HG03039 (cell line): ENCODE measurements at regions not wholly inside any gene's neighbourhood (a gene's known extent, or its start where the extent isn't known, plus 50 kb on each side); places are given as distances from the start of the nearest gene placed in this dataset.
"Not testable (repeated sequence)": the region's sequence is repeated elsewhere in the genome, so short reads cannot be mapped to it uniquely, and the experiment has no call there.

ENCODE experiments used
- ATAC-seq: cut with Tn5 transposase; IDR thresholded peaks from one replicate; pipeline ENCODE4 v1.9.1; 2021; ENCODE audit warnings: mild to moderate bottlenecking, moderate library complexity; ENCODE audit not compliant: unreplicated experiment

DNA sequence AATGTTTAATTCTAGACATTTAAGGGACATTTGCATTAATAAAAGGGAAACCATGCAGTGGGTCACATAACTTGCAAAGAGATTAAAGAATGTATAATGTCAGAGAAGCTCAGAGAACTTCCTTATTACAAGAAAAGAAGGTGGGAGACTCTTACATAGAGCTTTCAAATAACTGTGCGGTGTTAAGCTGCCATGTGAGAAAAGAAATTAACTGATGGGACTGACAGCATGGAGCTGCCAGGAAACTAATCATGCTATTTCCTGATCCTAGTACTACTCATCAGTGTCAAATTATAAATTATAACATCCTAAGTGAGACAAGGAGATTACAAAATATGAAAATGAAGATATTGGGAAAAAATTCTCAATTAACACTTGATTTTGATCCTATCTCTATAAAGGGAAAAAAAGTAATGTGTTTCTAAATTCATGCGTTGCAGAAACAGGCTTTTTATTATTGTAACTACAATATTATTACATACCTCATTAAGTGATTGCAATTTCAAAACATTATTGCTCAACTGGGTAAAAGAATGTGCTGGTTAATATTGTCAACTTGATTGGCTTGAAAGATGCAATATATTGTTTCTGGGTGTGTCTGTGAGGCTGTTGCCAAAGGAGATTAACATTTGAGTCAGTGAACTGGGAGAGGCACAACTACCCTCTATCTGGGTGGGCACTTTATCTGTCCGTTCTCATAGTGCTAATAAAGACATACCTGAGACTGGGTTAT, 609.5 kb upstream of the NUDT12 start:
- no peak for ATAC-seq

DNA sequence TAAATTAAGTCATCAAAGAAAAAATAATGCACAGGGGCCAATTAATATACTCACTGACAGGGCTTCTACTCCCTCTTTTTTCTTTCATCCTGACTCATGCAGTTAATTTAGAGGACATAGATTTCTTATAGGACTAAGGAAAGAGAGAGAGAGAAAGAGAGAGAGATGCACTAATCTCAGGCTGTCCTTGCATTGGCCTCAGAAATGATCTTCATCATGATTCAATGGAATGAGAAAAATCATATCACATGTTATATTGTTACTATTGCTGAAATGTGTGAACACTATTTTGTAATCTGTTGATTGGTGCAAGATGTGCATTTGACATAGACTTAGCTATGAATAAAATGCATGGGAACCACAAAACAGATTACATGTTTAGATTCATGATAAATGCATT, 608.3 kb upstream of the NUDT12 start:
- no peak for ATAC-seq

DNA sequence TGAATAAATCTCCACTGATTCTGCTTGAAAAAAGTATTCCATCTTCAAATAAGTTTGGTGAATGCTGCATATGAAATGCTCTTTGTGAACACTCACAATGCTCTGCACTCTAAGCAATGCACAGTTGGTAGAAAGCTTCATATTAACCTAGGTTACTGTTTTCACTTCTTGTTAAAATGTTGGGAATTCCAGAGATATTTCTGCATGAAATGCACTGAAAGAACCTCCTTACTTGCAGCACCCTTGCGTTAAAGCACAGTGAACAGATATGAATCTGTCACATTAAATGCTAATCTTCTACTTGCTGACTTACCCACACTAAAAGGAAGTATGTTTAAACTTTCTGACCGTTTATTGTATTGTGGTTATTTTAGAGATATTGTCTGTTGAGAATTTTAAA, 584.1 kb upstream of the NUDT12 start:
- no peak for ATAC-seq

DNA sequence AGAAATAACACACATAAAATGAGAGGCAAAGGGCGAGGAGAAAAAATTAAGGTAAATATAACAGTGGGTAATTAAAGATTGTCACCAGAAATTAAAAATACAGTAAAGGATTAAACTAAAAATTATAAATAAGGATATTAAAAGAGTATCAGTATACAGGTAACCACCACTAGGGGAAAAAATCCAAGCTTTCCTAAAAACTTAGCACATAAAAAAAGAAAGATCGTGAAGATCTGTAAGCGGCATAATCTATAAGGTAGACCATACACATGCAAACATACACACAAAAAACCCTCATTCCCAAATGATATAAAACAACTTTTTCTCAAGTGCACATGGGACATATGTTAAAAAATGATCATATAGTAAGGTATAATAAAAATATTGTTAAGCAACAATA, 577.3 kb upstream of the NUDT12 start:
- ATAC-seq = no peak

DNA sequence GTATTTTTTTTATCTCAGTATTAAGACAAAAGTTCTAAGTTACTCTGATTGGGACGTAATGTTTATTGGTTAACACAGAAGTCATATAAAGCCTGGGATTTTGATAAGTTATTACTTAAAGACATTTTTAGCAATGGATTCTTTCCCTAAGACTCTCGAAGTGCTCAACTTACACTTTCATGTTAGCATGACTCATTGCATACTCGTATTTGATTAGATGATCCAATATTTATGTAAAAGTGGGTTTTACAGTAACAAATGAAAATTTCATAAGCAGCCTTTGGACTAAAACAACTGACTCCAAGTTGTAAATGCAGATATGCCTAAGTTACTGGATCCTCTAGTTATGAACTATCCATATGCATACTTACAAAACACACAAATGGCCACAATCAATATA, 567.7 kb upstream of the NUDT12 start:
- ATAC-seq = no peak

DNA sequence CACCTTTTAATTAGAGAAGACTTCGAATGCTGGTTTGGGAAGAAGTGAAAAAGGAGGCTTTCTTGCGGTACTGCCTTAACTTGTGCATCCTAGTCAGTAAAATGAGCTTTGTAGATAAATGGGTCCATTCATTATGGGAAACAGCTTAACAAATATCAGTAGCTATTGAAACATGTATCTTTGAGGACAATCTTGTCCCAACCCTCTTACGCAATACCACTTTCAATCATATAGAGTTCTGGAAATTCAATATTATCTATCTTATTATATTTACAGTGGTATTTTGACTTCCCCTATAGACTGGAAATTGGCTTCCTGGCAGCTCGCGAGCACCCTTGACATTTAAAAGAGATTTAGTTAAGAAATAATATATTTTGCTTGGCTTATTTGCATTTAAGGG, 565.8 kb upstream of the NUDT12 start:
- no peak for ATAC-seq

DNA sequence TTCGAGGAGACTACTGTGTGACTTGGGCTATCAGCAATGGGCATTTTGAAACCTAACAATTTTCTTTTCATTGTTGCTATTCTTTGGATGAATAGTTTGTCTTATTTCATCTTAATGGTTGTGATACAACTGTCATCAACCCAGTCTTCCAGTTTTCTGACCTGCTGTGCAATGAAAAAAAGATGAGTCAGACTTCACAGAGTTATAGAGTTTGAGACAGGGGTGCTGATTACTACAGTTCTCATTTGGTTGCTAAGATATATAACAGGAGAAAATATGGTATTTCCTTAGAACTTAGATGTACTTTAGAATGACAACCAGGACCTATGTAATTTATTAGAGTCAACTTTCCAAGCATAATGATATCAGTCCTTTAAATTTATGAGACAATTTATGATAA, 564.4 kb upstream of the NUDT12 start:
- ATAC-seq = no peak

DNA sequence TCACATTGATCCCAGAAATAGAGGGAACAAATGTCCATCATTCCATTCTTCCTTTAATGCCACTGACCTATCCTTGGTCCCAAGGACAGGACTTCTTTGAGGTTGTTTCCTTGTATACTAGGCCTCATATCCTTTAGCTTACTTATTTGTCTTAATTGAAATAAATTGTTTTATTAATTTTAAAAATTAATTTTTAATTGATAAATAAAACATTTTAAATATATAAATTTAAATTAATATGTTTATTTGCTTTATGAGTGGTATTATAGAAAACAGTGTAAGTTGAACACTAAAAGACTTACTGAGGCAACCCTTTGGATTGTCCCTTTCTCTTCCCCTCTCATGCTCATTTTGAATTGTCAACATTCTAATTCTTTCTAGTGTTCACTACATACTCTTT, 556.9 kb upstream of the NUDT12 start:
- no peak for ATAC-seq

DNA sequence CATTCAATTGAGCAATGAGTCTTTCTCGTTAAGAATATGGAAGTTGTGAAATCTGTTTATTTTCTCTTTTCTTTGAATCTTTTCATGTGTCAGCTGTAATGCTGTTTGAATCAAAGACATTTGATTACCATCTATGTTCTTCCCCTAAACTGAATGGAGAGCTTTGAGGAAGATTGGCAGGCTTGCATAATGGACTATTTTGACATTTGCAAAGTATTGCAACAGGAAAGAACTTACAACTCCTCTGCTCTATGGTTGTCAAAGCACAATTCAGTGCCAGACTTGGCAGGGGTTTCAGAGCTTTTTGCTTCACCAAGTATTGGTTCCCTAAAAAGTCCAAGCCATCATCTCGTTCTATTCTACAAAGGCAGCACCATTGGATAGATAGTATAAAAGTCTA, 549.0 kb upstream of the NUDT12 start:
- ATAC-seq = no peak

DNA sequence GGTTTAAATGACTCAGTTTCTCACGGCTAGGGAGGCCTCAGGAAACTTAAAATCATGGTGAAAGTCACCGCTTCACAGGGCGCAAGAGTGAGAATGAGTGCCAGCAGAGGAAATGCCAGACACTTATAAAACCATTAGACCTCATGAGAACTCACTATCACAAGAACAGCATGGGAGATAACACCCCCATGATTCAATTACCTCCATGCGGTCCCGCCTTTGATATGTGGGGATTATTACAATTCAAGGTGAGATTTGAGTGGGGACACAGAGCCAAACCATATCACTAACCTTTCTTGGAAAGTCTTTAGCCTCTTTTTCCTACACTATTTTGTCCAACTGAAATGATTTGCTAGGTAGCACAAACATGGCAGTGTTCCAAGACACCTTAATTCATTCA, 533.9 kb upstream of the NUDT12 start:
- no peak for ATAC-seq

DNA sequence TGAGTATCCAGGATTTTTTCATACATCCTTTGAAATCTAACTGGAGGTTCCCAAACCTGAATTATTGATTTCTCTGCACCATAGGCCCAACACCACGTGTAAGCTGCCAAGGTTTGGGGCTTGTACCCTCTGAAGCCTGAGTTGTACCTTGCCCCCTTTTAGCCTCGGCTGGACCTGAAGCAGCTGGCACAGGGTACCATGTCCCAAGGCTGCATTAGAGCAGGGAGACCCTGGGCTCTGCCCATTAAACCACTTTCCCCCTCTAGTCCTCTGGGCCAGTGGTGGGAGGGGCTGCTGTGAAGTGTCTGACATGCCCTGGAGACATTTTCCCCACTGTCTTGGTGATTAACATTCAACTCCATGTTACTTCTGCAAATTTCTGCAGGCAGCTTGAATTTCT, 532.9 kb upstream of the NUDT12 start:
- ATAC-seq = no peak

DNA sequence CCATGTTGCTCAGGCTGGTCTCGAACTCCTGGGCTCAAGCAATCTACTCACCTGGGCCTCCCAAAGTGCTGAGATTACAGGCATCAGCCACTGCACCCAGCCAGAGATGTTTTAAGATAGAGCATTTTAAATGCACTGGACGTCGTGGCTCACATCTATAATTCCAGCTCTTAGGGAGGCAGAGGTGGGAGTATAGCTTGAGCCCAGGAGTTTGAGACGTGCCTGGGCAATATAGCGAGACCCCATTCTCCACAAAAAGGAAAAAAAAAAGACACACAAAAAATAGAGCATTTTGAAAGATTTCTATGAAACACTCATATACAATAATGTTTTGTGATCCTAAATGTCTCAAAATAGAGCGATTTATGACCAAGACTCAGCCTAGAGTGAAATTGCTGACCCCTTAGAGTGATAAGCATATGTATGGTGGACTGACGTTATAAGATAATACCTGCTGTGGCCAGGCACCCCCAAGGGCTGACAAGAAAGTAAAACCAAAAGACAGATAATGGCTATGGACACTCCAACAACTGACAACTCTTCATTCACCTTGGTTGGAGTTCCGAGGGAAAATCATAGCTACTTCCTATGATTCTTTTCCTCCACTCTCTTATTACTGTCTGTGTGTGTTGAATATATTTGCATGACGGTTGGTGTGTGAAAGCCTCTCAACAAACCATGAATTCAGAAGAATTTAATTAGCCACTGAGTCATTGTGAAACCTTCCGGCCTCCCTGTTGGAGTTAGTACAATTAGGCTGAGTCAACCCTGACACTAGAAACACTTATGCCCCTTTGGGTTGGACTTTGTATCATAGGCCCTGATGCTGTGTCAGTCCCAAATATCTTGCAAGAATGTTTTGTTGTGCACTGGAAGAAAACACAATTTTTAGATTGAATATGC, 526.5 kb upstream of the NUDT12 start:
- ATAC-seq = no peak

DNA sequence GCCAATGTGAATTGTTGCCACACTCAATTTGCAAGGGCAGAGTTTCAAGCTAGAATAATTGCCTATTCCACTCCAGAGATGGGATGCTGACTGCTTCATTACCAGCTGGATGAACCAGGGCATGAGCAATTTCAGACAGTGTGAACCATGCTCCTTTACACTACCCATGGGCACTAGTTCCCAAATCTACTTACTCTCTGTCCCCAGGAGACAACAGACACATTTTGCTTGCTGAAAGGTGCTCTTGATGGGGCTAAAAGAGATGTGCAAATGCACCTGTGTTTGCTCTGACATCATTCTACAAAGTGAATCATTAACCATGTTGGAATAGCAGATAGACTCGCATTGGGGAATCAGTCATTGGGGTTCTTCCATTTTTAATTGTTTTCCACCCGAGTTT, 522.3 kb upstream of the NUDT12 start:
- no peak for ATAC-seq

DNA sequence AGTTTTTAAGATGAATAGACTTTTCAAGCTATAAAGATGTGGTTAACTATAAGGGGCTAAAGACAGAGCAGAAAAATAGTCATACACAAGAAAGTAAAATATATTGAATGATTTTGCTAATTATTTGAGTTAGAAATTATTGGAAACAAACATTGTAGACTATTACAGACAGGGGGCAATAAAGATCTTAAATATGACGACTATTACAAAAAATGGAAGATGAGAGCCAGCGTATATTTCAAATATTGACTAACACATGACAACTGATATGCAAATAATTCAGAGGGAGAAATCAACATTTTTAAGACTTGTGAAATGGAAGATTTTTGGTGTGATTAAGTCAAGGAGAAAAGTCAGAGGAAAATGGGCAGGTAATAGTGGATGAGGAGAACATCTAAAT, 520.2 kb upstream of the NUDT12 start:
- no peak for ATAC-seq

DNA sequence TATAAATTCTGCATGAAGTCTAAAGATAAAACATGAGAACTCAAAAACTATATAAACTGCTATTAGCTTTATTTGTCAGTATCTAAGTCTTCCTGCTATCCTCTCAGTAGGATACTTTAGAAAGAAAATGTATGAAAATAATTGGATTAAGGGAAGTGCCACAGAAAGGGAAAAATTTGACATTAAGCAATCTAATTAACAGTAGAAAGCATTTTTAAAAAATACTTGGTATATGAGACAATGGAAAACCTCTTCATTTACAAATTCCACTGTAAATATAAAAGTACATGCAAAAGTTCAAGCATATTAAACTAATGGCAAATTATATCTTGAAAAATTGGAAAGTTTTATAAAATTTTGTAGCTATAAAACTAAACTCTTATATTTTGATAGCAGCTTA, 518.6 kb upstream of the NUDT12 start:
- no peak for ATAC-seq

DNA sequence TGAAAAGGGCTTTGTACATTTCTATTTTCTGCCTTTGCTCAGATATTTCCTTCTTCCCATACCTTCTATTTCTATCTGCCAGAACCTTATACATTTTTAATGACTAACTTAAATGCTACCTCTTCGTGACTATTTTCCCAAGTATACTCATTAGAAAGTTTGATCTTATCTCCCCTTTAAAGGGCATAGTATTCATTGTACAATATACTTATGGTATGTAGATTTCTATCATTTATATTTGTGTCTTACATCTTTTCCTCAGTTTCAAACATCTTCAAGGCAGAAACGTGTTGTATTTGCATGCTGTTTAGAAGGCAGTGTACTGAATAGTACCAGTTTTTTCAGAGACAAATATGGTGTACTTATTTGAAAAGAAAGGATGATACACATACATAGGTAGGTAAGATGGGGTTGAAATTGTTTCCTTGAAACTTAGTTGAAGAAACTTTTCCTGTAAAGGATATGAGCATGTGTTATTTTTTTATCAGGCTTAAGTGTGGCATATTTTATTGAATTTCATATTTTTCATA, 518.1 kb upstream of the NUDT12 start:
- ATAC-seq = no peak

DNA sequence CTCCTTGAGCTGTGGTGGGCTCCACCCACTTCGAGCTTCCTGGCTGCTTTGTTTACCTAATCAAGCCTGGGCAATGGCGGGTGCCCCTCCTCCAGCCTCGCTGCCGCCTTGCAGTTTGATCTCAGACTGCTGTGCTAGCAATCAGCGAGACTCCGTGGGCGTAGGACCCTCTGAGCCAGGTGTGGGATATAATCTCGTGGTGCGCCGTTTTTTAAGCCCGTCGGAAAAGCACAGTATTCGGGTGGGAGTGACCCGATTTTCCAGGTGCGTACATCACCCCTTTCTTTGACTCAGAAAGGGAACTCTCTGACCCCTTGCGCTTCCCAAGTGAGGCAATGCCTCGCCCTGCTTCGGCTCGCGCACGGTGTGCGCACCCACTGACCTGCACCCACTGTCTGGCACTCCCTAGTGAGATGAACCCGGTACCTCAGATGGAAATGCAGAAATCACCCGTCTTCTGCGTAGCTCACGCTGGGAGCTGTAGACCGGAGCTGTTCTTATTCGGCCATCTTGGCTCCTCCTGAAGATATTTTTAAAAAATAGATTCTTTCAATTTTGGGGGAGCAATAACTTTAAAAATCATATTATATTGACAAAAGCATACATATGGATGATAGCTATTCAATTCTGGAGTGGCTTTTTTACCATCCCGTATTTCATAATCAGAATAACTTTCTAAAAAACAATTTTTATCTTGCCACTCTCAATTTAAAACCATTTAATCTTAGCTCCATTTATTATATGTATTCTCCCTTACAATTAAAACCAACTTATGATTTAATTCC, 517.5 kb upstream of the NUDT12 start:
- ATAC-seq = not testable (repeated sequence)

DNA sequence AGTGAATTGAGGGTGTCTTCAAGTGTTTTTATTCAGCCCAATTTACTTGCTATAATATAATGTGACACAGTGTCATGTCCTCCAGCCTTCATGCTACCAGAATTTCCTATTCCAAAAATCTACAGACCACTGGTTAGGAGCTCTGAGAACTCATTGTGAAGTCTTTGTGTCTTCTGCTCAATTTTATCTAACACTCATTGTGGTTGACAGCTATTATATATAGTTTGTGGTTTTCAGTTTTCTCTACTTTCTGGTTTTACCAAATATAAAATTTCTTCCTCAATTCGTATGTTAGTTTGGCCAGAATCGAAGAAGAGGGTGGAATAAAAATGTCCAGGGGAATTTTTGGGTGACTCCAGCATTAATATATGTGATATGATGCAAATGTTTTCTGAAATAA, 509.3 kb upstream of the NUDT12 start:
- ATAC-seq = no peak

DNA sequence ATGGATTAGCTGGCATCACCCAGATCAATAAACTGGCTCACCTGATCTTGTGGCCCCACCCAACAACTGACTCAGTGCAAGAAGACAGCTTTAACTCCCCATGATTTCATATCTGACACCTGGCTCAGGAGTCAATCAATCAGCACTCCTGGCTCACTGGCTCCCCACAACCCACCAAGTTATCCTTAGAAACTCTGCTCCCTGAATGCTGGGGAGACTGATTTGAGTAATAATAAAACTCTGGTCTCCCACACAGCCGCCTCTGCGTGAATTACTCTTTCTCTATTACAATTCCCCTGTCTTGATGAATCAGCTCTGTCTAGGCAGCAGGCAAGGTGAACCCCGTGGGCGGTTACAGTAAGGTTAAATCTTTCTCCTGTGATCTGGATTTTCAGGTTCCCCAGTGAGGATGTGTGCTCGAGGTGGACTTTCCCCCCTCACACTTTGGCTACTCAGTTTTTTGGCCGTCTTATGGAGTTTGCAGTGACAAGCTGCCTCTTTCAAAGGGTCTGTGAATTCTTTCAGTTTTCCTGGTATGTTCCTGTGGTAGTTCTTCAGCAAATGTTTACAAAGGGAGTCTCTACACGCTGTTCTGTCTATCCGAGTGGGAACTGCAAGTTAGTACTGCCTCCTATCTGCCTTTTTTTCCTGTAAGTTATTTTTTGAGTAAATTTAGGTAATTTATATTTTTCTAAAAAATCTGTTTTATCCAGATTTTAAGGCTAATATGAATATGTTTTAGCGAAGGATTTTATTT, 500.2 kb upstream of the NUDT12 start:
- no peak for ATAC-seq

DNA sequence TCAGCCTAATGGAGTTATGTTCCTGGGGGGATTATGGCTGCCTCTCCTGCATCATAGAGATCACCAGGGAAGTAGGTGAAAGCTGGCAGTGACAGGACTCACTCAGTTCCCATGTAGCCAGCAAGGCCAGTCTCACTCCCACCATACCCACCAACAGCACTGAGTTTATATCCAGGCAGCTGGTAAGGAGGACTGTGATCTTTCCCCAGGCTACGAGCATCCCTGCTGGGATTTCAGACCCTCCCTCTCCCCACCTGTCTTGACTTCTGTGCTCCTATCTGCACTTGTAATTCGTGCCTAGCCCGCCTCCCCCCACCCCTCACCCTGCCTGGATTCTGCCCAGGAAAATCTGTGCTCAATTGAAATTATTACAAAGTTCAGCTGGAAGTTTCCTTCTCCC, 499.1 kb upstream of the NUDT12 start:
- no peak for ATAC-seq

DNA sequence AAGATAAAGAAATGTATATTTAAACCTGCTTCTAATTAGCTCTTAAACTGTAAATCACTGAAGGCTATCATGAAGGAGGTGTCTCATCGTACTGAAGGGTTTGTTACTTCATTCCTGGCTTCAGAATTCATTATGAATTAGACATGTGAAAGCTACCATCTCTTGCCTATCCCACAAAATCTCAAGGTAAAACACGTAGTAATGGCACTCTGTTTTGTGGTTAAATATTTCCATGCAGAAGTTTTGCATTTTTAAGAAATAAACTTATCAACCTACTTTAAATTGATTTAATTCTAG, 490.7 kb upstream of the NUDT12 start:
- no peak for ATAC-seq
